H1 (cell line): ENCODE measurements at regions not wholly inside any gene's neighbourhood (a gene's known extent, or its start where the extent isn't known, plus 50 kb on each side); places are given as distances from the start of the nearest gene placed in this dataset.

Experiments
- CHD1 ChIP-seq: IDR thresholded peaks from 2 replicates; pipeline ENCODE4 v1.6.1; 2012; ENCODE audit warnings: low read depth, low read length, improper control_type of control experiment
- JUND ChIP-seq: IDR thresholded peaks from 2 replicates; pipeline ENCODE4 v1.6.1; 2011; ENCODE audit warnings: mild to moderate bottlenecking, improper control_type of control experiment, low read length
- POLR2AphosphoS5 ChIP-seq: IDR thresholded peaks from 2 replicates; pipeline ENCODE4 v1.6.1; 2011; ENCODE audit warnings: low read depth, low read length

- TF ChIP-seq CHD1 (no peak), POLR2AphosphoS5 (no peak), JUND (no peak)
- TF ChIP-seq, all 59 proteins: peak for 0
Measured at GRCh38 chrX:124209792-124210576, 122.5 kb upstream of the TEX13D start (continued).
